Suprapubic skin (tissue), 3 donors: ENCODE measurements at regions not wholly inside any gene's neighbourhood (a gene's known extent, or its start where the extent isn't known, plus 50 kb on each side); places are given as distances from the start of the nearest gene placed in this dataset.

Source experiments
- POLR2A ChIP-seq, 2 donors: fragments of 450-650 bp; IDR thresholded peaks; one replicate each; pipeline ENCODE4 v1.6.1; 2017; ENCODE audit warnings: antibody characterized with exemption in 2 of 2, mild to moderate bottlenecking in 2 of 2, moderate library complexity in 2 of 2
- TF ChIP-seq, protein P1 (sequence below), 2 donors: fragments of 200-600 bp in 1 of 2; fragments of 450-650 bp in 1 of 2; sonication (generic) in 1 of 2; IDR thresholded peaks; one replicate each; pipeline ENCODE4 v1.5.1; 2016 to 2019; ENCODE audit warnings: antibody characterized with exemption in 2 of 2, mild to moderate bottlenecking in 1 of 2, moderate library complexity in 1 of 2

GRCh38 chr4:114494246-114494803, 104.3 kb upstream of the UGT8 start:
- TF ChIP-seq, protein P1, sequence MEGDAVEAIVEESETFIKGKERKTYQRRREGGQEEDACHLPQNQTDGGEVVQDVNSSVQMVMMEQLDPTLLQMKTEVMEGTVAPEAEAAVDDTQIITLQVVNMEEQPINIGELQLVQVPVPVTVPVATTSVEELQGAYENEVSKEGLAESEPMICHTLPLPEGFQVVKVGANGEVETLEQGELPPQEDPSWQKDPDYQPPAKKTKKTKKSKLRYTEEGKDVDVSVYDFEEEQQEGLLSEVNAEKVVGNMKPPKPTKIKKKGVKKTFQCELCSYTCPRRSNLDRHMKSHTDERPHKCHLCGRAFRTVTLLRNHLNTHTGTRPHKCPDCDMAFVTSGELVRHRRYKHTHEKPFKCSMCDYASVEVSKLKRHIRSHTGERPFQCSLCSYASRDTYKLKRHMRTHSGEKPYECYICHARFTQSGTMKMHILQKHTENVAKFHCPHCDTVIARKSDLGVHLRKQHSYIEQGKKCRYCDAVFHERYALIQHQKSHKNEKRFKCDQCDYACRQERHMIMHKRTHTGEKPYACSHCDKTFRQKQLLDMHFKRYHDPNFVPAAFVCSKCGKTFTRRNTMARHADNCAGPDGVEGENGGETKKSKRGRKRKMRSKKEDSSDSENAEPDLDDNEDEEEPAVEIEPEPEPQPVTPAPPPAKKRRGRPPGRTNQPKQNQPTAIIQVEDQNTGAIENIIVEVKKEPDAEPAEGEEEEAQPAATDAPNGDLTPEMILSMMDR (IDR thresholded peaks at IDR 0.05), result no peak
- no peak for TF ChIP-seq POLR2A (IDR thresholded peaks at IDR 0.05)
